WTC11 (cell line): ENCODE measurements at regions not wholly inside any gene's neighbourhood (a gene's known extent, or its start where the extent isn't known, plus 50 kb on each side); places are given as distances from the start of the nearest gene placed in this dataset.
A peak's percentile ranks its signal among the peaks of the same experiment; 100 is the strongest.

Experiments used
- ATAC-seq: fragments of 200-7000 bp; cut with Tn5 transposase; 2 replicates; pipeline ENCODE4 v1.10.0; 2021; ENCODE audit warnings: mild to moderate bottlenecking, moderate library complexity
- CTCF ChIA-PET: fragments of 300-600 bp; sonication (Branson Sonifier 250); formaldehyde crosslinking; loops from one replicate; lab custom pipeline; 2021; ENCODE audit warnings: antibody characterized with exemption; lab: Charles Lee
- POLR2A ChIA-PET: fragments of 350-600 bp; sonication (Branson Sonifier 250); formaldehyde crosslinking; loops from one replicate; lab custom pipeline; 2021; ENCODE audit warnings: antibody characterized with exemption; lab: Charles Lee
- DNase-seq: peaks from one replicate; pipeline ENCODE4 v3.0.0; 2021; ENCODE audit warnings: low spot score
- H3K27ac Mint-ChIP-seq: 2 replicates; pipeline ENCODE4 v1.8.0; 2021; ENCODE audit warnings: mixed read lengths
- H3K27me3 Mint-ChIP-seq: 2 replicates; pipeline ENCODE4 v1.8.0; 2021; ENCODE audit warnings: low read depth, mild to moderate bottlenecking, moderate library complexity, mixed read lengths
- H3K36me3 Mint-ChIP-seq: 2 replicates; pipeline ENCODE4 v1.8.0; 2021; ENCODE audit warnings: mixed read lengths
- H3K4me1 Mint-ChIP-seq: 2 replicates; pipeline ENCODE4 v1.8.0; 2022; ENCODE audit warnings: mixed read lengths
- H3K4me3 Mint-ChIP-seq: 2 replicates; pipeline ENCODE4 v1.8.0; 2021; ENCODE audit warnings: mild to moderate bottlenecking, moderate library complexity, mixed read lengths
- H3K9me3 Mint-ChIP-seq: 2 replicates; pipeline ENCODE4 v1.8.0; 2021; ENCODE audit warnings: mixed read lengths
- ARID4B ChIP-seq: sonication (generic); formaldehyde crosslinking; IDR thresholded peaks from 2 replicates; pipeline ENCODE4 v1.8.0; 2023; ENCODE audit warnings: missing genetic modification reagents, mild to moderate bottlenecking, borderline replicate concordance
- E2F1 ChIP-seq: sonication (generic); formaldehyde crosslinking; IDR thresholded peaks from 2 replicates; pipeline ENCODE4 v1.8.0; 2022; ENCODE audit warnings: mild to moderate bottlenecking, missing genetic modification reagents
- ETV6 ChIP-seq: sonication (generic); formaldehyde crosslinking; IDR thresholded peaks from 2 replicates; pipeline ENCODE4 v1.8.1; 2022; ENCODE audit warnings: mild to moderate bottlenecking, missing genetic modification reagents
- FOXP1 ChIP-seq: sonication (generic); formaldehyde crosslinking; IDR thresholded peaks from 2 replicates; pipeline ENCODE4 v1.8.0; 2022; ENCODE audit warnings: missing genetic modification reagents, mild to moderate bottlenecking, moderate library complexity, borderline replicate concordance
- GRHL2 ChIP-seq: fragments of 250-450 bp; sonication (Bioruptor Pico); IDR thresholded peaks from 2 replicates; pipeline ENCODE4 v1.8.0; 2022; ENCODE audit warnings: mild to moderate bottlenecking, moderate library complexity; ENCODE audit not compliant: insufficient replicate concordance, severe bottlenecking
- IRF1 ChIP-seq: sonication (generic); formaldehyde crosslinking; IDR thresholded peaks from 2 replicates; pipeline ENCODE4 v1.8.0; 2023; ENCODE audit warnings: missing genetic modification reagents
- MLX ChIP-seq: sonication (generic); formaldehyde crosslinking; IDR thresholded peaks from 2 replicates; pipeline ENCODE4 v1.8.1; 2023; ENCODE audit warnings: mild to moderate bottlenecking, missing genetic modification reagents, moderate library complexity
- NR1H2 ChIP-seq: sonication (generic); formaldehyde crosslinking; IDR thresholded peaks from 2 replicates; pipeline ENCODE4 v1.9.0; 2021; ENCODE audit warnings: mild to moderate bottlenecking, moderate library complexity, missing genetic modification reagents
- NR3C1 ChIP-seq: sonication (generic); formaldehyde crosslinking; conservative IDR thresholded peaks from 2 replicates; pipeline ENCODE4 v1.8.1; 2023; ENCODE audit warnings: low read depth, mild to moderate bottlenecking, missing genetic modification reagents
- TCF7 ChIP-seq: sonication (generic); formaldehyde crosslinking; IDR thresholded peaks from 2 replicates; pipeline ENCODE4 v1.8.0; 2022; ENCODE audit warnings: mild to moderate bottlenecking, low read depth, missing genetic modification reagents, moderate library complexity
- TEAD4 ChIP-seq: sonication (generic); formaldehyde crosslinking; IDR thresholded peaks from 2 replicates; pipeline ENCODE4 v1.8.0; 2022; ENCODE audit warnings: mild to moderate bottlenecking, missing genetic modification reagents
- USF1 ChIP-seq: sonication (generic); formaldehyde crosslinking; IDR thresholded peaks from 2 replicates; pipeline ENCODE4 v1.8.0; 2022; ENCODE audit warnings: mild to moderate bottlenecking, missing genetic modification reagents
- ZNF219 ChIP-seq: sonication (generic); formaldehyde crosslinking; IDR thresholded peaks from 2 replicates; pipeline ENCODE4 v1.8.0; 2023; ENCODE audit warnings: missing genetic modification reagents, mild to moderate bottlenecking, borderline replicate concordance
- ZNF232 ChIP-seq: sonication (generic); formaldehyde crosslinking; IDR thresholded peaks from 2 replicates; pipeline ENCODE4 v1.8.0; 2022; ENCODE audit warnings: mild to moderate bottlenecking, missing genetic modification reagents
- ZNF416 ChIP-seq: fragments of 250-450 bp; sonication (Bioruptor Pico); IDR thresholded peaks from 2 replicates; pipeline ENCODE4 v1.9.0; 2021; ENCODE audit warnings: mild to moderate bottlenecking, inconsistent platforms
- TF ChIP-seq, protein P1 (sequence below): fragments of 250-450 bp; sonication (Bioruptor Pico); IDR thresholded peaks from 2 replicates; pipeline ENCODE4 v1.9.0; 2021; ENCODE audit warnings: mild to moderate bottlenecking
- TF ChIP-seq, protein P2 (sequence below): sonication (generic); formaldehyde crosslinking; IDR thresholded peaks from 2 replicates; pipeline ENCODE4 v1.8.0; 2022; ENCODE audit warnings: mild to moderate bottlenecking, missing genetic modification reagents
- TF ChIP-seq, protein P3 (sequence below): fragments of 250-450 bp; sonication (Bioruptor Pico); IDR thresholded peaks from 2 replicates; pipeline ENCODE4 v1.8.0; 2021; ENCODE audit warnings: mild to moderate bottlenecking
- TF ChIP-seq, protein P4 (sequence below): fragments of 250-450 bp; sonication (Bioruptor Pico); IDR thresholded peaks from 2 replicates; pipeline ENCODE4 v1.9.0; 2021; ENCODE audit warnings: moderate library complexity, mild to moderate bottlenecking, inconsistent platforms, borderline replicate concordance

- H3K9me3 Mint-ChIP-seq, result no peaks in the 10 kb centered on the region
- no peaks in the 10 kb centered on the region for H3K36me3 Mint-ChIP-seq
- TF ChIP-seq FOXP1, result no peak
- TF ChIP-seq ZNF416 (CRISPR knock-in tag), result no peak
- TF ChIP-seq, all 79 proteins: peak for 0
- no peak overlapping the region for H3K27ac Mint-ChIP-seq
- ATAC-seq, result no peak
- DNase-seq, result no peak
- H3K4me1 Mint-ChIP-seq, result peaks cover 8% of the 10 kb centered on the region
- ChIA-PET CTCF (no interaction called here), POLR2A (no interaction called here)
- no peak overlapping the region for H3K4me3 Mint-ChIP-seq
- no peaks in the 10 kb centered on the region; the same call in 1 of the 2 replicates for H3K27me3 Mint-ChIP-seq
These were observed 267.5 kb downstream of the NKX6-1 start for GRCh38 chr4:84231539-84232055.

DNA sequence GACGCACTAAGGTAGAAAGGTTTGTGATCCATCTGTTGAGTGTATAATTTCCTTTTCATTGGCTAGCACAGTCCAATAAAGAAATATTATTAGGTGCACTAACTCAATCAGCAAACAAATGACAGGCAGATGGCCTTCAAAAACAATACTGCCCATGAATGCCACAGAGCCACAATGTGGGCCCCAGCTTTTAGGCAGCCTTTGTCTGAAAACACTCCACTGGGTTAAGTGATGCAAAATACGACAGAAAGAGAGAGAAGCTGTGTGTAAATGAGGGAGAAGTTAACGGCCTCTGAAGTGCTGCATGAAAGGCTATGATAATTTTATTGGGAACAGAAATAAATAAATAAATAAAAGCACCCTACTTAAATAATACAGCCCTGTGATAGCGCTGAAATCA is 274.6 kb downstream of the NKX6-1 start:
- Mint-ChIP-seq H3K4me3 (no peak overlapping the region), H3K27me3 (peaks cover 19% of the 10 kb centered on the region), H3K9me3 (no peaks in the 10 kb centered on the region), H3K36me3 (no peaks in the 10 kb centered on the region), H3K27ac (no peak overlapping the region), H3K4me1 (peaks cover 43% of the 10 kb centered on the region)
- ATAC-seq (peak; percentile 81), DNase-seq (no peak)
- CTCF ChIA-PET, result interaction anchor here (0.8 to 0.9 kb wide), 3 partner anchors 14 to 305 kb away, joined by 3 to 4 read pairs (median 3); no protein-coding TSS in a partner anchor
- POLR2A ChIA-PET, result no interaction called here
- TF ChIP-seq TCF7 (CRISPR knock-in tag), result no peak

DNA sequence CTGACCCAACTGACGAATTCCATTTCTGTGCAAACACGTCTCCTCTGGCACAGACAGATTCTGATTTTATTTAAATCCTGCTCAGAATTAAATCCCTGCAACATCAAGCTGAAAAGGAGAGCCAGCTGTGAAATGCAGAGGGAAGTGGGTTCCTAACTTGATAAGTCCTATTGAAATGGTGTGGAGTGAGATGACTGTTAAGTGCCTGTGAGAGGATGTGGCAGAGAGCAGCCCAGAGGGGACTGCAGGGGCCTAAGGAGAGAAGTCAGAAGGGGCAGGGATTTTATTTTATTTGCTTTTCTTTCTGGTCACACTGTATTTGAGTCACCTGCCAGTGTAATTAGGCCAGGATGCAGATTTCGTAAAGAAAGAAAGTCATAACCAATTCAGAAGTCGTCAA is 277.4 kb downstream of the NKX6-1 start:
- no peak overlapping the region for H3K4me3 Mint-ChIP-seq
- H3K36me3 Mint-ChIP-seq, result no peaks in the 10 kb centered on the region
- H3K27me3 Mint-ChIP-seq, result peaks cover 19% of the 10 kb centered on the region
- ChIA-PET POLR2A (no interaction called here), CTCF (interaction anchor here (0.8 to 1.3 kb wide), 2 partner anchors 17 to 22 kb away, joined by 3 read pairs; no protein-coding TSS in a partner anchor)
- no peaks in the 10 kb centered on the region for H3K9me3 Mint-ChIP-seq
- DNase-seq (no peak), ATAC-seq (peak; percentile 36; the same call in 1 of the 2 replicates)
- peaks cover 59% of the 10 kb centered on the region for H3K4me1 Mint-ChIP-seq
- no peak overlapping the region for H3K27ac Mint-ChIP-seq
- TF ChIP-seq NR3C1 (CRISPR knock-in tag), result no peak
- TF ChIP-seq MLX (CRISPR knock-in tag), result no peak
- no peak for TF ChIP-seq NR1H2 (CRISPR knock-in tag)
- TF ChIP-seq TEAD4, result no peak
- no peak for TF ChIP-seq ETV6 (CRISPR knock-in tag)
- TF ChIP-seq ZNF219 (CRISPR knock-in tag), result no peak
- TF ChIP-seq E2F1 (CRISPR knock-in tag), result no peak
- TF ChIP-seq, protein P1, sequence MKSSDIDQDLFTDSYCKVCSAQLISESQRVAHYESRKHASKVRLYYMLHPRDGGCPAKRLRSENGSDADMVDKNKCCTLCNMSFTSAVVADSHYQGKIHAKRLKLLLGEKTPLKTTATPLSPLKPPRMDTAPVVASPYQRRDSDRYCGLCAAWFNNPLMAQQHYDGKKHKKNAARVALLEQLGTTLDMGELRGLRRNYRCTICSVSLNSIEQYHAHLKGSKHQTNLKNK (CRISPR knock-in tag), result no peak
- TF ChIP-seq ZNF232 (CRISPR knock-in tag), result no peak
- no peak for TF ChIP-seq IRF1 (CRISPR knock-in tag)
- TF ChIP-seq, protein P2, sequence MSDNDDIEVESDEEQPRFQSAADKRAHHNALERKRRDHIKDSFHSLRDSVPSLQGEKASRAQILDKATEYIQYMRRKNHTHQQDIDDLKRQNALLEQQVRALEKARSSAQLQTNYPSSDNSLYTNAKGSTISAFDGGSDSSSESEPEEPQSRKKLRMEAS, result no peak
- TF ChIP-seq, protein P3, sequence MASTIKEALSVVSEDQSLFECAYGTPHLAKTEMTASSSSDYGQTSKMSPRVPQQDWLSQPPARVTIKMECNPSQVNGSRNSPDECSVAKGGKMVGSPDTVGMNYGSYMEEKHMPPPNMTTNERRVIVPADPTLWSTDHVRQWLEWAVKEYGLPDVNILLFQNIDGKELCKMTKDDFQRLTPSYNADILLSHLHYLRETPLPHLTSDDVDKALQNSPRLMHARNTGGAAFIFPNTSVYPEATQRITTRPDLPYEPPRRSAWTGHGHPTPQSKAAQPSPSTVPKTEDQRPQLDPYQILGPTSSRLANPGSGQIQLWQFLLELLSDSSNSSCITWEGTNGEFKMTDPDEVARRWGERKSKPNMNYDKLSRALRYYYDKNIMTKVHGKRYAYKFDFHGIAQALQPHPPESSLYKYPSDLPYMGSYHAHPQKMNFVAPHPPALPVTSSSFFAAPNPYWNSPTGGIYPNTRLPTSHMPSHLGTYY, result no peak
- TF ChIP-seq, protein P4, sequence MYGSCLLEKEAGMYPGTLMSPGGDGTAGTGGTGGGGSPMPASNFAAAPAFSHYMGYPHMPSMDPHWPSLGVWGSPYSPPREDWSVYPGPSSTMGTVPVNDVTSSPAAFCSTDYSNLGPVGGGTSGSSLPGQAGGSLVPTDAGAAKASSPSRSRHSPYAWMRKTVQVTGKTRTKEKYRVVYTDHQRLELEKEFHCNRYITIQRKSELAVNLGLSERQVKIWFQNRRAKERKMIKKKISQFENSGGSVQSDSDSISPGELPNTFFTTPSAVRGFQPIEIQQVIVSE, result no peak
- TF ChIP-seq USF1 (CRISPR knock-in tag), result no peak
- TF ChIP-seq ARID4B (CRISPR knock-in tag), result no peak
- no peak for TF ChIP-seq GRHL2 (CRISPR knock-in tag)
- TF ChIP-seq, all 79 proteins: peak for 0
